ENCODE measurements at regions not wholly inside any gene's neighbourhood (a gene's known extent, or its start where the extent isn't known, plus 50 kb on each side); places are given as distances from the start of the nearest gene placed in this dataset.
"Not testable (repeated sequence)": the region's sequence is repeated elsewhere in the genome, so short reads cannot be mapped to it uniquely, and the experiment has no call there.

DNA sequence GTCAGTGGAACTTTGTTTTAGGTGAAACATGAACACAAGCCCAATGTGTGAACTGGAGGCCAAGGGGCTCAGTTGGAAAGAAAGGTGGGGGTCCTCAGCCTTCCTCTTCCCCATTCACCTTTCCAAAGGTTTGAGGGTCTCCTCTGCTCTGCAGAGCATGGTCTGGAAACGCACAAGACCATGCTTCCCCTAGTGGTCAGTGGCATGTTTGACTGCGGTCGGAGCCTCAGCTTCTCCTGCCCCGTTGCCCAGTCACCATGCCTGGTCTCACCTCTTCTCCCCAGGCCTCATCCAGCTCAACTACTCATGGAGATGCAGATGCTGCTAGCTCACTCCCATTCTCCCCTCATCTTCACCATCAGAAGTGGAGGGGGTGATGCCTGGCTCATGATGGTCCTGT lies 340.3 kb downstream of the GADD45G start:
- Mint-ChIP-seq H3K4me3 (no peak overlapping the region), H3K27me3 (ENCODE audit: low read depth, poor library complexity) (peaks cover 14% of the 10 kb centered on the region), H3K36me3 (ENCODE audit: low read depth) (no peaks in the 10 kb centered on the region), H3K9me3 (peaks cover 4% of the 10 kb centered on the region), H3K27ac (no peak overlapping the region), H3K4me1 (peaks cover 62% of the 10 kb centered on the region)
- no peak for DNase-seq
- TF ChIP-seq, protein P1, sequence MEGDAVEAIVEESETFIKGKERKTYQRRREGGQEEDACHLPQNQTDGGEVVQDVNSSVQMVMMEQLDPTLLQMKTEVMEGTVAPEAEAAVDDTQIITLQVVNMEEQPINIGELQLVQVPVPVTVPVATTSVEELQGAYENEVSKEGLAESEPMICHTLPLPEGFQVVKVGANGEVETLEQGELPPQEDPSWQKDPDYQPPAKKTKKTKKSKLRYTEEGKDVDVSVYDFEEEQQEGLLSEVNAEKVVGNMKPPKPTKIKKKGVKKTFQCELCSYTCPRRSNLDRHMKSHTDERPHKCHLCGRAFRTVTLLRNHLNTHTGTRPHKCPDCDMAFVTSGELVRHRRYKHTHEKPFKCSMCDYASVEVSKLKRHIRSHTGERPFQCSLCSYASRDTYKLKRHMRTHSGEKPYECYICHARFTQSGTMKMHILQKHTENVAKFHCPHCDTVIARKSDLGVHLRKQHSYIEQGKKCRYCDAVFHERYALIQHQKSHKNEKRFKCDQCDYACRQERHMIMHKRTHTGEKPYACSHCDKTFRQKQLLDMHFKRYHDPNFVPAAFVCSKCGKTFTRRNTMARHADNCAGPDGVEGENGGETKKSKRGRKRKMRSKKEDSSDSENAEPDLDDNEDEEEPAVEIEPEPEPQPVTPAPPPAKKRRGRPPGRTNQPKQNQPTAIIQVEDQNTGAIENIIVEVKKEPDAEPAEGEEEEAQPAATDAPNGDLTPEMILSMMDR (IDR thresholded peaks at IDR 0.05): peak; percentile 19

- Mint-ChIP-seq H3K4me1 (peaks cover 60% of the 10 kb centered on the region), H3K27ac (no peak overlapping the region), H3K9me3 (peaks cover 6% of the 10 kb centered on the region), H3K36me3 (ENCODE audit: low read depth) (no peaks in the 10 kb centered on the region), H3K27me3 (ENCODE audit: low read depth, poor library complexity) (peaks cover 12% of the 10 kb centered on the region), H3K4me3 (no peak overlapping the region)
- TF ChIP-seq, protein P1 (IDR thresholded peaks at IDR 0.05): no peak
- no peak for DNase-seq
Measured at GRCh38 chr9:89946741-89947140, 341.9 kb downstream of the GADD45G start.

GRCh38 chr9:89949111-89949510 lies 344.3 kb downstream of the GADD45G start:
- TF ChIP-seq, protein P1 (IDR thresholded peaks at IDR 0.05): no peak
- Mint-ChIP-seq H3K4me1 (peaks cover 49% of the 10 kb centered on the region), H3K27me3 (ENCODE audit: low read depth, poor library complexity) (peaks cover 11% of the 10 kb centered on the region), H3K27ac (no peak overlapping the region), H3K9me3 (peaks cover 15% of the 10 kb centered on the region), H3K4me3 (no peak overlapping the region), H3K36me3 (ENCODE audit: low read depth) (no peaks in the 10 kb centered on the region)
- peak; percentile 18 for DNase-seq

DNA sequence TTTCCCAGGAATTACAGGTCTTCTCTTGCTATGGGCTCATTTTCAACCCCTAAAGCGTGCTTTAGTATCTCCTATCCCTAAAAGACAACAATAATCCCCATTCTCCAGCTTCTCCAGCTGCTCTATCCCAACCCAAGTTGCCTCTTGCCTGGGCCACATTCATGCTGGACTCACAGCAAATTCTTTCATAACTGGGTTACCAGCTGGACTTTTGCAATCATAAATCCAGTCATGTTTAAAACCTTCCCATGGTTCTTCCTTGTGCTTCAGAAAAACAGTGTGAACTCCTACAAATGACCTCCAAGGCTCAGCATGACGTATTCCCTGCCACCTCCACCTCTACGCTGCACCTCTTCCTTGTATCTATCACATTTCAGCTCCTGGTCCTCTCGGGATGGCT lies 346.9 kb downstream of the GADD45G start:
- H3K9me3 Mint-ChIP-seq: peaks cover 15% of the 10 kb centered on the region
- H3K36me3 Mint-ChIP-seq (ENCODE audit: low read depth): no peaks in the 10 kb centered on the region
- H3K4me3 Mint-ChIP-seq: no peak overlapping the region
- peaks cover 45% of the 10 kb centered on the region for H3K4me1 Mint-ChIP-seq
- peaks cover 12% of the 10 kb centered on the region for H3K27me3 Mint-ChIP-seq (ENCODE audit: low read depth, poor library complexity)
- no peak overlapping the region for H3K27ac Mint-ChIP-seq
- TF ChIP-seq, protein P1 (IDR thresholded peaks at IDR 0.05): no peak
- no peak for DNase-seq

- TF ChIP-seq, protein P1 (IDR thresholded peaks at IDR 0.05): no peak
- H3K36me3 Mint-ChIP-seq (ENCODE audit: low read depth): no peaks in the 10 kb centered on the region
- H3K9me3 Mint-ChIP-seq: peaks cover 15% of the 10 kb centered on the region
Measured at GRCh38 chr9:89952401-89952800, 347.6 kb downstream of the GADD45G start.

DNA sequence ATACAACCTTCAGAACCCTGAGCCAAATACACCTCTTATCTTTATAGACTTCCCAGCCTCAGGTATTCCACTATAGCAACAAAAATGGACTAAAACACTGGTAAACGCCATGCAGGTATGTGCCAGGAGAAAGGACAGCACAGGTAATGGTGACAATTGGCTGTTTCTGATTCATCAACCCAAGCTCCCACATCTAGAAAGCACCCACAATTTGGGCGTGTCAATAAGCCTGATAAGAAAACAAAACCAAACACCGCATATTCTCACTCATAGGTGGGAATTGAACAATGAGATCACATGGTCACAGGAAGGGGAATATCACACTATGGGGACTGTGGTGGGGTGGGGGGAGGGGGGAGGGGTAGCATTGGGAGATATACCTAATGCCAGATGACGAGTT lies 348.5 kb downstream of the GADD45G start:
- Mint-ChIP-seq H3K27me3 (ENCODE audit: low read depth, poor library complexity) (peaks cover 21% of the 10 kb centered on the region), H3K9me3 (peaks cover 15% of the 10 kb centered on the region), H3K4me1 (peaks cover 34% of the 10 kb centered on the region)
- not testable (repeated sequence) for H3K27ac Mint-ChIP-seq; H3K36me3 Mint-ChIP-seq (ENCODE audit: low read depth); H3K4me3 Mint-ChIP-seq; DNase-seq

More at GRCh38 chr9:89952401-89952800, 347.6 kb downstream of the GADD45G start:
- H3K4me1 Mint-ChIP-seq: peaks cover 43% of the 10 kb centered on the region
- H3K27ac Mint-ChIP-seq: no peak overlapping the region
- H3K27me3 Mint-ChIP-seq (ENCODE audit: low read depth, poor library complexity): peaks cover 15% of the 10 kb centered on the region
- DNase-seq: no peak
- no peak overlapping the region for H3K4me3 Mint-ChIP-seq
